Thymus (tissue), 11 donors: ENCODE measurements at regions not wholly inside any gene's neighbourhood (a gene's known extent, or its start where the extent isn't known, plus 50 kb on each side); places are given as distances from the start of the nearest gene placed in this dataset.

Source experiments
- DNase-seq, 9 donors: peaks; one replicate each; pipeline ENCODE4 v3.0.0-alpha.2; 2013; ENCODE audit warnings: low spot score in 9 of 9, low read depth in 6 of 9, missing footprints in 1 of 9
- H3K27ac ChIP-seq, 2 donors: one replicate each; pipeline ENCODE4 v1.5.1; 2013; ENCODE audit warnings: control low read depth in 1 of 2, low read depth in 1 of 2, low read length in 1 of 2, mild to moderate bottlenecking in 1 of 2, moderate library complexity in 1 of 2
- H3K27me3 ChIP-seq, 2 donors: one replicate each; pipeline ENCODE4 v1.5.1; 2013; ENCODE audit warnings: low read length in 1 of 2; ENCODE audit not compliant: control insufficient read depth in 2 of 2, insufficient read depth in 1 of 2
- H3K36me3 ChIP-seq, 2 donors: one replicate each; pipeline ENCODE4 v1.5.1; 2013; ENCODE audit warnings: low read length in 1 of 2, mild to moderate bottlenecking in 1 of 2, moderate library complexity in 1 of 2; ENCODE audit not compliant: control insufficient read depth in 2 of 2, insufficient read depth in 2 of 2
- H3K4me1 ChIP-seq, 2 donors: one replicate each; pipeline ENCODE4 v1.5.1; 2013; ENCODE audit warnings: low read length in 2 of 2; ENCODE audit not compliant: control insufficient read depth in 2 of 2, insufficient read depth in 2 of 2
- H3K4me3 ChIP-seq, 2 donors: one replicate each; pipeline ENCODE4 v1.5.1; 2013; ENCODE audit warnings: low read length in 2 of 2, control low read depth in 1 of 2, mild to moderate bottlenecking in 1 of 2
- H3K9me3 ChIP-seq, 2 donors: one replicate each; pipeline ENCODE4 v1.5.1; 2013; ENCODE audit warnings: low read length in 1 of 2, mild to moderate bottlenecking in 1 of 2; ENCODE audit not compliant: control insufficient read depth in 2 of 2, insufficient read depth in 1 of 2
- WGBS: extraction: QIAGEN DNeasy Blood & Tissue Kit; methylation state at CpG from one replicate; pipeline ENCODE4 v1.1.7; 2013; 5-methylcytosine and 5-hydroxymethylcytosine counted together
- donor health status: healthy.

DNA sequence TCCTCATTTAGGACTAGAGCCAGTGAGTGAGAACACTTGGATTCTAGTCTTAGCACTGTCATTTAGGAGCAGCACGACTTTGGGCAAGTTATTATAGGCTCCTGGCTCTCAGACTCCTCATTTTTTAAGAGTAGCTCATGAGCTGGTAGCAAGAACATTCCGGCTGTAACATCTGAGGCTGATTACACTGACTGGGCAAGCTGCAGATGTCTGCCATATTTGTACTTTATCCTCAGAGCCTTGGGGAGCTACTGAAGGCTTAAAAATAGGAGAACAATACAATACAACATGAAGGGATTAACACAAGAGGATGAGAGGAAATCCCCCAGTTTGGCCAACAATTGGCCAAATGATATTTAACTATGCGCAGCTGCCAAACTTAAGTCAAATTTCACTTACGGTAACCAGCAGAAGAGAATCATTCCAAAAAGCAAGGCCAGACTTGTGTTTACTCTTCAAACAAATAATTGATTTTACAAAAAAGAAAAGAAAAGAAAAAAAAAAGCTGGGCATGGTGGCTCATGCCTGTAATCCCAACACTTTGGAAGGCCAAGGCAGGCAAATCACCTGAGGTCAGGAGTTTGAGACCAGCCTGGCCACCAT lies 113.1 kb upstream of the ARHGAP42 start:
- Histone ChIP-seq H3K27ac (no peak overlapping the region), H3K36me3 (no peaks in the 10 kb centered on the region), H3K9me3 (no peaks in the 10 kb centered on the region), H3K4me1 (no peaks in the 10 kb centered on the region), H3K27me3 (no peaks in the 10 kb centered on the region), H3K4me3 (no peak overlapping the region)
- DNase-seq: no peak
- WGBS: 89% methylated on average over 4 of the region's 4 CpGs

DNA sequence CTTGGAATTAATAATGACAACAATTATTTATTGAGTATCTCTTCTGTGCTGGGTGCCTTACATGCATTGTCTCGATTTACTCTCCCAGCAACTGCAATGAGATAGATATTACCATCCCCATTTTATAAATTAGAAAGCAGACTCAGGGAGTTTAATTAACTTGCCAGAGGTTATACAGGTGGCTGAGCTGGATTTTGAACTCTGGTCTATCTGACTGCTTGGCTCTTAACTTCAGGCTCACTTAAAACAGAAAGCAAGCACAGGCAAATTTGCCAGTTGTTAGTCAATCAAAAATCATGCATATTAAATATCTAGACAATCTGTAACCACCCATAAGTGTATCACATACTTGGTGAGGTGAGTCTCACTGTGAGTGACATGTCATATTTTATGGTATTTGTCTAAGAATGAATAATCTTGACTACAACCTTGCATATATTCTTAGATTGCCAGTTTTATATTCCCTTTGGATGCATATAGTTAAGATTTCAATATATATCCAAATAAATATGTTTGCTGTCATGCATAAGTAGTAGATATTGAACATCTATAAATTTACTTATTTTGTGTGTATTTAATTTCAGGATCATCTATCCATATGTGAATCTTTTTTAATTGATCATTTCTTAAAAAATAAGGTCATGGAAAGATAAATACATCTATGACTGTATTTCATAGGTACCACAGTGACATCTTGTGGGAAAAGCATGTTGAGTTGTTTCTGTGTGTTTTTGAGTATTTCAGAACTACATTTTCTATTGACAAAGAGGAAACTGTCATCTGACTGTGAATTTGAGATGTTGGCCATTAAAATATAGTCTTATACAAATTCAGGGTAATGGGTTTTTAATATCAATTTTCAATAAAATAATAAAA lies 112.0 kb upstream of the ARHGAP42 start:
- Histone ChIP-seq H3K4me1 (no peaks in the 10 kb centered on the region), H3K36me3 (no peaks in the 10 kb centered on the region), H3K27ac (no peak overlapping the region), H3K4me3 (no peak overlapping the region), H3K9me3 (no peaks in the 10 kb centered on the region), H3K27me3 (no peaks in the 10 kb centered on the region)
- peak in 1 of 9 donors; percentile 13 for DNase-seq
- 84% methylated on average over 1 of the region's 1 CpG for WGBS

DNA sequence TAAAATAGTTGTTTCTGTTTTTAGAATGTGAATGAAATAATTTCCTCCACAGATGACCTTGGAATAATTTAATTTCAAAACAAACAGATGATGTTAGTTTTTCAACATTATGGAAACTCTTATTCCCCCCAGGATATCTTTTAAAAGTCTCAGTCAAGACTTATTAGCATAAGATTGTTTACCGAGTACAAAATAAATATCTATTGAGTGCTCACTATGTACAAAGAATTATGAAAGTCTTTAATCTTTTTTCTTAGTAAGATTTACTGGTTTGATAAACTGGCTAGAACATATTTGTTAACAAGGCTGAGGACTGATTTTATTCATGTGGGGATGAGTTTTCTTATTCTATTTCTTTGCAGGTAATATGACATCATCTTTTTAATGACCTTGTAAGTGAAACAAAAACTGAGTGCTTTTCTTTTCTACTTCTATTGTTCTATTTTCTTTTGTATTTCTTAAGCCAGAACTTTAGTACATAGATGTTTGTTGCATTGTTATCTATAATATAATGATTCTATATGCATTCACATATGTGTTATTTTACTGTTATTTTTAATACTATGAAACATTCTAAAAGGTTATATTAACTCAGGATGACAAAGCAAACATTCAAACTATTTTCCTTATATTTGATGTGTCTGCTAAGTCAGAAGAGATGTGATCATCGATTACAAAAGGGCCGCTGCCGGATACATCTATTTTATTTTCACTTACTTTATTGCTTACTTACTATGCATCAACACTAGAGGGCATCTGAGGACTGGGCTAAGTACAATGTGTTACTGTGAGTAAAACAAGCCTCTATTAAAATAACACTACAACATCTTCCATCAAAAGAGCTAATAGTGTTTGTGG lies 111.0 kb upstream of the ARHGAP42 start:
- no peaks in the 10 kb centered on the region for H3K27me3 ChIP-seq
- H3K27ac ChIP-seq: no peak overlapping the region
- WGBS: 36% methylated on average over 4 of the region's 4 CpGs

DNA sequence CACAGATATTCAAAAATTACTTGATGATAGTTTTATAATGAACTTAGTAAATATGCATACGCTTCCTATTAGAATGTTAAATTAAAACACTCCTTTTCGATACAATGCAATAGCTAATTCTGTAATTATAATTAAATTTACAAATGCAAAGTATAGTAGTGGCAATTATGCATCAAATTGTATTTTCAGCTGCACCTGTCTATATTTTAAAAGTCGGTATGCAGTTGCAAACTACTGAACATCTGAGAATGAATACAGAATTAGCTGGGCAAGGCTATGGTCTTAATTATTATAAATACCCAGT lies 110.4 kb upstream of the ARHGAP42 start:
- Histone ChIP-seq H3K4me1 (no peaks in the 10 kb centered on the region), H3K27me3 (no peaks in the 10 kb centered on the region), H3K9me3 (no peaks in the 10 kb centered on the region), H3K27ac (no peak overlapping the region), H3K36me3 (no peaks in the 10 kb centered on the region), H3K4me3 (no peak overlapping the region)
- no peak for DNase-seq
- 67% methylated on average over 3 of the region's 3 CpGs for WGBS

More for the DNA sequence above, 111.0 kb upstream of the ARHGAP42 start:
- H3K4me3 ChIP-seq: no peak overlapping the region
- H3K4me1 ChIP-seq: no peaks in the 10 kb centered on the region
- no peaks in the 10 kb centered on the region for H3K36me3 ChIP-seq
- H3K9me3 ChIP-seq: no peaks in the 10 kb centered on the region
- DNase-seq: peak in 6 of 9 donors; percentile 4 to 47 (median 14)

DNA sequence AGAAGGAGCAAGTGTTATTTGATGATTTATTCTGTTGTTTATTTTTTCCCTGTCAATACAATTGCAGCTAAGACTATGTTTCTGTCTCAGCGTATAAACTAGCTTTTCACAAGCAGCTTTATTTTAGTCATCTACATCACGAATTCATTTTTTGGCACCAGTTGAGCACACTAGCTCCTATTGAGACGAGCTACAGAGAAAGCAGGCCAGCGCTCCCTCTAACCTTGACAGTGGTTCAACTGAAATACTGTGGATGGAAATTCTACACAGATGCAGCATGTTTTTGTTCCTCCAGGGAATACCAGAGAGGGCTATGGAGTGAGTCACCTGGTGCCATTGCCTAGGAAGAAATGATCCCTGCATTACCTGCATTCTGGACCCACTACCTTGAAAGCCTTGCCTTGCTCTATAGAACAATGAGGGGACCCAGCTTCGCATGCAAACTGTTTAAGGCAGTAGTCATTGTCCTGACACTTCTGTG lies 108.2 kb upstream of the ARHGAP42 start:
- Histone ChIP-seq H3K27ac (no peak overlapping the region), H3K4me1 (no peaks in the 10 kb centered on the region), H3K36me3 (no peaks in the 10 kb centered on the region), H3K4me3 (no peak overlapping the region), H3K27me3 (no peaks in the 10 kb centered on the region), H3K9me3 (no peaks in the 10 kb centered on the region)
- 95% methylated on average over 5 of the region's 5 CpGs for WGBS
- no peak for DNase-seq

DNA sequence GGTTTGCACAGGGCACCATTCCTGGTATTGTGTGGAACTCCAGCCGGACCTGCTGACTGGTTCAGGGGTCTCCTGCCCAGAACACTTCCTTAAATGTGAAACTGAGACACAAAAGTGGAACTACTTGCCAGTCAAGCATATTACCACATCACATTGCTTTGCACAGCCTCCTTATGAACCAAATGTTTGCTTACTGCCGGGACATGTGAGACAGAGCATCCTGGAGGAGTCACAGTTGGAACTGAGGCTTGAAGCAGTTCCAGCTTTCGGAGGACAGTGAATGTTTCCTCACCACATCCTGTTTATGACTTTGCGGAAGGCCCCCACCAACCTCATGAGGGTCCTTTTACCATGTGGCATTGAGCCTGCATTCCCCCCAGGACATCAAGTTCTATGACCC lies 105.8 kb upstream of the ARHGAP42 start:
- Histone ChIP-seq H3K36me3 (no peaks in the 10 kb centered on the region), H3K4me1 (no peaks in the 10 kb centered on the region), H3K27me3 (no peaks in the 10 kb centered on the region), H3K27ac (no peak overlapping the region), H3K9me3 (no peaks in the 10 kb centered on the region), H3K4me3 (no peak overlapping the region)
- 43% methylated on average over 4 of the region's 4 CpGs for WGBS
- peak in 1 of 9 donors; percentile 2 for DNase-seq

DNA sequence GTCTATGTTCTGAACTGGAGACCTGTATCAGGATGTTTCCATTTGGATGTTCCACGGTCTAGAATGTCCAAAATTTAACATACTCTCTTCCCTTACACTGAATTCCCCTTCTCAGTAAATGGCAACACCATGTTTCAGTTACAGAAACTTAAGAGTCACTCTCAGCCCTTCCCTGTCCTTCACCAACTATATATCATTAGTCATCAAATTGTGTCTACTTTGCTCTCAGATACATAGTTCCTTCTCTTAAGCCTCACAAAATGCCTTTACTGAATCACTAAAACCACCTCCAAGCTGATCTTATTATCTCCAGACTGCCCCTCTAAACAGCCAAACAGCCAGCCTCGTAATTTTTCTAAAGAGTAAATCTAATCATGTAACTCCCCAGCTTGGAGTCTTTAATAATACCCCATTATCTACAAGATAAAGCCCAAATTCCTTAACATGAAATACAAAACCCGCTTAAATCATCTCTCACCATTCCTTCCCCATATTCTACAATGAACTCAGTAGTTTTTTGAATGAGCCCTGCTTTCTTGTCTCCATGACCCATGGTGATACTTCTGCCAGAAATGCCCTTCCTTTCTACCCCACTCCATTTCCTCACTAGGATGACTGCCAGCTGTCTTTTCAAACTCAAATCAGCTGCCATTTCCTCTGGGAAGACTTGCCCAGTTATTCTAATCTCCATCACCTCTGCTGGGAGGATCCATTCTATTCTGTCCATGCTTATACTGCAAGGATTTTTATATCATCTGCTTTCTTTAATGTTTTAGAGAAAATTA lies 102.7 kb upstream of the ARHGAP42 start:
- no peak for DNase-seq
- Histone ChIP-seq H3K36me3 (no peaks in the 10 kb centered on the region), H3K27ac (no peak overlapping the region), H3K9me3 (no peaks in the 10 kb centered on the region), H3K4me1 (no peaks in the 10 kb centered on the region), H3K4me3 (no peak overlapping the region), H3K27me3 (no peaks in the 10 kb centered on the region)
- WGBS: 83% methylated on average over 3 of the region's 3 CpGs

DNA sequence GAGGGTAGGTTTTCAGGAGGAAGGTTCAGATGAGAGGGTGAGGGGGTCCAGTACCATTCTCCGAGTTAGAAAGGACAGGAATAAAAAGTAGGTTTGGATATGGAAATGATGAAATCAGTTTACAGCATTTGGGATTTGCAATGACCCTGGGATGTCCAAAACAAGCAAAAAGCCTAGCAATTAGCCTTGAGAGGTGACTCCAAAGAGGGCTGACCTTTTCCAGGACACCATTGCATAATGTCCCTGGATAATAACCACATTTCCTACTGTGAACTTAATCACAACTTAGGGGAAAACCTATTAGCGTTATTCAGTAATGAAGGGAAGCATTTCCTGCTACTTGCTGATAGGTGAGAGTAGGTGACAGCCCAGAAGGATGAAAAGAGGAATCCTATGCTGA lies 101.4 kb upstream of the ARHGAP42 start:
- Histone ChIP-seq H3K27ac (no peak overlapping the region), H3K4me1 (no peaks in the 10 kb centered on the region), H3K36me3 (no peaks in the 10 kb centered on the region), H3K27me3 (no peaks in the 10 kb centered on the region), H3K4me3 (no peak overlapping the region), H3K9me3 (no peaks in the 10 kb centered on the region)
- 87% methylated on average over 2 of the region's 2 CpGs for WGBS
- no peak for DNase-seq
